ENCODE measurements at regions not wholly inside any gene's neighbourhood (a gene's known extent, or its start where the extent isn't known, plus 50 kb on each side); places are given as distances from the start of the nearest gene placed in this dataset.

DNA sequence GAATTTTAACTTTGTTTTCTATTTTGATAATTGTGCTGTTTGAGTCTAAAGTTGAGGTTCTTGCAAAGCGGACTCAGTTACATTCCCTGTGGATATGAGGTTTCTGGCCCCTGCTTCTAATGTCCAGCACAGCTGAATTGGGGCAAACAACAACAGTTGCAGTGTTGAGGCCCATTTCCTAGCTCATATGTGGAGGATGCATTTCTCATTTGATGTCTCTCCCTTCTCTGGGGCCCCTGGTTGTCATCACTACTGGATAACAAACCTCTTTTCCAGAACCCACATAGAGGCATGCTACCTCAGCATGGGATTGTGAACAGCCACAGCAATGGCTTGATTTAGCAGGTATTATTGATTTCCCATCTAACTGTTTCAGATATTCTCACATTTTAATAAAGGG is 208.2 kb upstream of the VSTM2A start:
- no peaks in the 10 kb centered on the region for H3K9me3 ChIP-seq (ENCODE audit: control insufficient read depth, low read length)
- intact Hi-C loops (cut with DNase I) = loop anchor here in 1 of 4 donors (10.0 kb wide), 1 partner anchor 99 kb away; no protein-coding TSS in a partner anchor
- no peaks in the 10 kb centered on the region for H3K27me3 ChIP-seq (ENCODE audit: control insufficient read depth, insufficient read depth)
- DNase-seq (no peak), ATAC-seq (no peak)
- no peaks in the 10 kb centered on the region for H3K4me1 ChIP-seq (ENCODE audit: control insufficient read depth, insufficient read depth, low read length)
- 84% methylated on average over 1 of the region's 1 CpG for WGBS
- no peak overlapping the region for H3K4me3 ChIP-seq (ENCODE audit: low read length)
- H3K27ac ChIP-seq (ENCODE audit: low read length) = no peak overlapping the region

DNA sequence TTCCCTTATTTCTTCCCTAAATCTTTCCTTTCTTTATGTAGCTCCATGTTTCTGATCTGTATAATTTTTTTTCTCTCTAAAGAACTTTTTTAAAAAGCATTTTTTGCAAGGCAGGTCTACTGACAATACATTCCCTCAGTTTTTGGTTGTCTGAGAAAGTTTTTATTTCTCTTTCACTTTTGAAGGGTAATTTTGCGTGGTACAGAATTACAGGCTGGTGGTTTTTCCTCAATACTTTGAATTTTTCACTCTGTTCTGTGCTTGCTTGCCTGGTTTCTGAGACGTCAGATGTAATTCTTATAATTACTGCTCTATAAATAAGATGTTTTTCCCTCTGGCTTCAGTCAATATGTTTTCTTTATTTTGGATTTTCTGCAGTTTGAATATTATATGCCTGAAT is 205.4 kb upstream of the VSTM2A start:
- intact Hi-C loops (cut with DNase I) = loop anchor here in 1 of 4 donors (10.0 kb wide), 1 partner anchor 102 kb away; no protein-coding TSS in a partner anchor
- Histone ChIP-seq H3K27me3 (ENCODE audit: control insufficient read depth, insufficient read depth) (no peaks in the 10 kb centered on the region), H3K9me3 (ENCODE audit: control insufficient read depth, low read length) (no peaks in the 10 kb centered on the region), H3K27ac (ENCODE audit: low read length) (no peak overlapping the region), H3K4me3 (ENCODE audit: low read length) (no peak overlapping the region), H3K4me1 (ENCODE audit: control insufficient read depth, insufficient read depth, low read length) (no peaks in the 10 kb centered on the region)
- ATAC-seq = no peak
- 59% methylated on average over 2 of the region's 2 CpGs for whole genome bisulfite sequencing
- no peak for DNase-seq

DNA sequence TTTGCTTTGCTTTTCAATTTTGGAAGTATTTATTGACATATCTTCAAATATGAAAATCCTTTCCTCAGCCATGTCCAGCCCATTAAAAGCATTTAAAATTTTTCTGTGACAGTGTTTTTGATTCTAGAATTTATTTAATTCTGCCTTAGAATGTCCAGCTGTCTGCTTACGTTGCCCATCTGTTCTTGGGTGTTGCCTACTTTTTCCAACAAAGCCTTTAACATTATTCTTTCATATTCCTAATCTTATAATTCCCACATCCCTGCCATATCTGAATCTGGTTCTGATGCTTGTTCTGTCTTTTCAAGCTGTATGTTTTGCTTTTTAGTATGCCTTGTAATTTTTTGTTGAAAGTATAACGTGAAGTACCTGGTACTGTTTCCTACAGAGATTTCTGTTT is 204.7 kb upstream of the VSTM2A start:
- Histone ChIP-seq H3K9me3 (ENCODE audit: control insufficient read depth, low read length) (no peaks in the 10 kb centered on the region), H3K27me3 (ENCODE audit: control insufficient read depth, insufficient read depth) (no peaks in the 10 kb centered on the region), H3K4me3 (ENCODE audit: low read length) (no peak overlapping the region), H3K4me1 (ENCODE audit: control insufficient read depth, insufficient read depth, low read length) (no peaks in the 10 kb centered on the region), H3K27ac (ENCODE audit: low read length) (no peak overlapping the region)
- WGBS = 73% methylated on average over 2 of the region's 2 CpGs
- intact Hi-C loops (cut with DNase I) = loop anchor here in 1 of 4 donors (10.0 kb wide), 1 partner anchor 103 kb away; no protein-coding TSS in a partner anchor
- DNase-seq (no peak), ATAC-seq (no peak)

- Histone ChIP-seq H3K4me1 (ENCODE audit: control insufficient read depth, insufficient read depth, low read length) (no peaks in the 10 kb centered on the region), H3K4me3 (ENCODE audit: low read length) (no peak overlapping the region), H3K9me3 (ENCODE audit: control insufficient read depth, low read length) (no peaks in the 10 kb centered on the region), H3K27ac (ENCODE audit: low read length) (no peak overlapping the region), H3K27me3 (ENCODE audit: control insufficient read depth, insufficient read depth) (no peaks in the 10 kb centered on the region)
- intact Hi-C loops (cut with DNase I) = loop anchor here in 1 of 4 donors (10.0 kb wide), 1 partner anchor 104 kb away; no protein-coding TSS in a partner anchor
- DNase-seq (no peak), ATAC-seq (no peak)
- 88% methylated on average over 3 of the region's 3 CpGs for WGBS
These were observed 203.9 kb upstream of the VSTM2A start for GRCh38 chr7:54338319-54338718.

GRCh38 chr7:54339073-54339472 is 203.1 kb upstream of the VSTM2A start:
- Histone ChIP-seq H3K27me3 (ENCODE audit: control insufficient read depth, insufficient read depth) (no peaks in the 10 kb centered on the region), H3K9me3 (ENCODE audit: control insufficient read depth, low read length) (no peaks in the 10 kb centered on the region), H3K4me3 (ENCODE audit: low read length) (no peak overlapping the region), H3K27ac (ENCODE audit: low read length) (no peak overlapping the region), H3K4me1 (ENCODE audit: control insufficient read depth, insufficient read depth, low read length) (no peaks in the 10 kb centered on the region)
- intact Hi-C loops (cut with DNase I) = loop anchor here in 1 of 4 donors (10.0 kb wide), 1 partner anchor 104 kb away; no protein-coding TSS in a partner anchor
- DNase-seq = no peak
- WGBS = 39% methylated on average over 4 of the region's 4 CpGs
- ATAC-seq = no peak

DNA sequence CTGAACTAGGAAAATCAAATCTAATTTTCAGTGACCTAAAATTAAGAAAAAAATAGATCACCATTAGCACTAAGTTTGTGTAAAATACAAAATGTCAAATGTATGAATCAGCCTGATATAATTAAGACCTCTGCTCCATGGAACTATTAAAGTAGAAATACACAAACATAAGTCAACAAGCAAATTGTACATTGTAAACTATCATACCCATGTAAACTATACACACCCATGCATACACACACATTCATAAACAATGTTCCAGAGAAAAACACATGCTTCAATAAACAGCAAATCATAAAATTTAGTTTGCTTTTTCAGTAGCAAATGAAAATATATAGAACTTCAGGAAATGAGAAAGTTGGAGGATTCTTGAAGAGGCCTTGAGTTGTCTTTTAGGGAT is 199.7 kb upstream of the VSTM2A start:
- no peak overlapping the region for H3K27ac ChIP-seq (ENCODE audit: low read length)
- no peak for DNase-seq
- no peak for ATAC-seq

GRCh38 chr7:54343511-54343910 is 198.7 kb upstream of the VSTM2A start:
- Histone ChIP-seq H3K4me1 (ENCODE audit: control insufficient read depth, insufficient read depth, low read length) (no peaks in the 10 kb centered on the region), H3K9me3 (ENCODE audit: control insufficient read depth, low read length) (no peaks in the 10 kb centered on the region), H3K27ac (ENCODE audit: low read length) (no peak overlapping the region), H3K27me3 (ENCODE audit: control insufficient read depth, insufficient read depth) (no peaks in the 10 kb centered on the region), H3K4me3 (ENCODE audit: low read length) (no peak overlapping the region)
- no peak for ATAC-seq
- intact Hi-C loops (cut with DNase I) = no loop called here
- WGBS = 92% methylated on average over 9 of the region's 9 CpGs
- no peak for DNase-seq

More for the DNA sequence above, 199.7 kb upstream of the VSTM2A start:
- no peaks in the 10 kb centered on the region for H3K27me3 ChIP-seq (ENCODE audit: control insufficient read depth, insufficient read depth)
- intact Hi-C loops (cut with DNase I) = no loop called here
- no peaks in the 10 kb centered on the region for H3K4me1 ChIP-seq (ENCODE audit: control insufficient read depth, insufficient read depth, low read length)
- no peaks in the 10 kb centered on the region for H3K9me3 ChIP-seq (ENCODE audit: control insufficient read depth, low read length)
- no peak overlapping the region for H3K4me3 ChIP-seq (ENCODE audit: low read length)

DNA sequence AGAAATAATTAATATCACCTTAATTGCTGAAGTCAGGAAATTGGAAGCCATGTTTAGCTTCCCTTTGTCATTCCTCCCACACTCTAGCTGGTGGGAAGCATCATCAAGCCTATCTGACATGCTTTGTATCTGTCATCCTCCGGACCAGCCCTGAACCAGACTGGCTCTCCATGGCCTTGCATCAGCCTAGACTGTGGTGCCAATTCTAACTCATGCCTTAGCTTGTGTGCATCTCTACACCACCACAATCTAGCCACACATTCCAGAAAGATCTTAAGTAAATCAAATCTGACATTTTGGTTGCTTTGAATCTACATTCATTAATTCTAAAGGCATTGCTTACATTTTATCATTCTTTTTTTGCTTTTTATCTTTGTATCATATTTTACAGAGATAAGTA is 196.4 kb upstream of the VSTM2A start:
- intact Hi-C loops (cut with DNase I) = no loop called here
- ATAC-seq = no peak

DNA sequence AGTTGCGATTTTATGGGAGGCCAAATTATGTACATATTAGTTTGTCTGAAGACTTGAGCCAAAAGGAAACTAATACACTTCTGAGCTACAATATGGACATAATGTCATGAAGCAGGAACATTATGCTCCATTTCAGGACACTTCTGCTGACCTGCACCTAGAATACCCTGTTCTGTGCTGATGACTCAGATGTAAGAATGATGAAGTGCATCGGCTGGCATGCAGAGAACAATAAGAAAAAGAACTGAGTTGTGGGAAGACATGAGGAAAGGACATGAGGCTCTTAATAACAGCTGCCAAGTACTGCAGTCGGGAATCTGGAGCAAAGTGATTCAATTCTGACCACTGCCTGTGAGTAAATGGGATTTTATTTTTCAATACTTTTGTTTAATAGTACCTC is 192.9 kb upstream of the VSTM2A start:
- no peak for DNase-seq
- H3K9me3 ChIP-seq (ENCODE audit: control insufficient read depth, low read length) = no peaks in the 10 kb centered on the region
- no peaks in the 10 kb centered on the region for H3K27me3 ChIP-seq (ENCODE audit: control insufficient read depth, insufficient read depth)
- no peak for ATAC-seq
- no peaks in the 10 kb centered on the region for H3K4me1 ChIP-seq (ENCODE audit: control insufficient read depth, insufficient read depth, low read length)
- H3K4me3 ChIP-seq (ENCODE audit: low read length) = no peak overlapping the region
- H3K27ac ChIP-seq (ENCODE audit: low read length) = no peak overlapping the region
- 68% methylated on average over 3 of the region's 3 CpGs for WGBS
- intact Hi-C loops (cut with DNase I) = no loop called here

More for the DNA sequence above, 196.4 kb upstream of the VSTM2A start:
- H3K27me3 ChIP-seq (ENCODE audit: control insufficient read depth, insufficient read depth) = no peaks in the 10 kb centered on the region
- no peaks in the 10 kb centered on the region for H3K9me3 ChIP-seq (ENCODE audit: control insufficient read depth, low read length)
- no peaks in the 10 kb centered on the region for H3K4me1 ChIP-seq (ENCODE audit: control insufficient read depth, insufficient read depth, low read length)
- 70% methylated on average over 1 of the region's 1 CpG for WGBS
- H3K4me3 ChIP-seq (ENCODE audit: low read length) = no peak overlapping the region
- no peak for DNase-seq
- H3K27ac ChIP-seq (ENCODE audit: low read length) = no peak overlapping the region

DNA sequence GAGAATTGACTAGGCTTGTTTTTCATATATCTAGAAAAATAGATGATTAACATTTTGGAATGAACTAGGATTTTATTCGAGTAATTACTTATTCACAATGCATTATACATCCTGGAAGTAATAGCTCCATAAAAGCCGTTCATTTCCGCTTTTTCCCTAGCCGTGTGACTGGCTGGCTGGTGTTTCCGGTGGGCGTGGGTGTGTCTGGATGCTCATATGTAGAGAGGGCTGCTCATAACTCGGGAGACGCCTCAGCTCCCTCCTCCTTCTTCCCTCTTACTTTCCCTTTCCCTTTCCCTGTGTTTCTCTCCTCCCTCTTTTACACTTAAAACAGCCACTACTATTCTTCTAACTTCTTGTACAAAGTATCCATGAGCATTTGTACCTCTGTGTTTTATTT is 187.7 kb upstream of the VSTM2A start:
- no peak overlapping the region for H3K27ac ChIP-seq (ENCODE audit: low read length)
- H3K4me3 ChIP-seq (ENCODE audit: low read length) = no peak overlapping the region
- intact Hi-C loops (cut with DNase I) = no loop called here
- DNase-seq (no peak), ATAC-seq (no peak)
- WGBS = 75% methylated on average over 8 of the region's 8 CpGs
- no peaks in the 10 kb centered on the region for H3K9me3 ChIP-seq (ENCODE audit: control insufficient read depth, low read length)
- H3K4me1 ChIP-seq (ENCODE audit: control insufficient read depth, insufficient read depth, low read length) = no peaks in the 10 kb centered on the region
- H3K27me3 ChIP-seq (ENCODE audit: control insufficient read depth, insufficient read depth) = no peaks in the 10 kb centered on the region

DNA sequence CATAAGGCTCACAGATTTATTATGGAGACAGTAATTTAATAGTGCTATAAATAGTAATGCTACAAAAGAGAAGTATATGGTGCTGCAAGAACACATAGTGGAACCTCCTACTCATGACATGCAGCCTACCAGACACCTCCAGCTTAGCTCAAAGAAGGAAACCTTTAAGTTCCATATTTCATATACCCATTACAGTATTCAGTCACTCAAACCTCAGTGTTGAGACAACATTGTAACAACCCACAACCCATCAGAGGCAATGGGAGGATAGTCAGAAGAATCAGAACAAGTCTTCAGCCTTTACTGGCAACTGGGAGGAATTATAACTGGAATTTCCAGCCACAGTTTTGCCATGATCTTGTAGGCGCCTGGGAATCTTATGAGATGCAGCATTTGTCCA is 186.3 kb upstream of the VSTM2A start:
- no peaks in the 10 kb centered on the region for H3K4me1 ChIP-seq (ENCODE audit: control insufficient read depth, insufficient read depth, low read length)
- no peak for ATAC-seq
- no peak overlapping the region for H3K27ac ChIP-seq (ENCODE audit: low read length)
- no peak for DNase-seq
- no peaks in the 10 kb centered on the region for H3K9me3 ChIP-seq (ENCODE audit: control insufficient read depth, low read length)
- H3K27me3 ChIP-seq (ENCODE audit: control insufficient read depth, insufficient read depth) = no peaks in the 10 kb centered on the region
- H3K4me3 ChIP-seq (ENCODE audit: low read length) = no peak overlapping the region
- intact Hi-C loops (cut with DNase I) = no loop called here
- 66% methylated on average over 1 of the region's 1 CpG for WGBS

All from right cardiac atrium (tissue), 5 donors.